ENCODE measurements at regions not wholly inside any gene's neighbourhood (a gene's known extent, or its start where the extent isn't known, plus 50 kb on each side); places are given as distances from the start of the nearest gene placed in this dataset.

DNA sequence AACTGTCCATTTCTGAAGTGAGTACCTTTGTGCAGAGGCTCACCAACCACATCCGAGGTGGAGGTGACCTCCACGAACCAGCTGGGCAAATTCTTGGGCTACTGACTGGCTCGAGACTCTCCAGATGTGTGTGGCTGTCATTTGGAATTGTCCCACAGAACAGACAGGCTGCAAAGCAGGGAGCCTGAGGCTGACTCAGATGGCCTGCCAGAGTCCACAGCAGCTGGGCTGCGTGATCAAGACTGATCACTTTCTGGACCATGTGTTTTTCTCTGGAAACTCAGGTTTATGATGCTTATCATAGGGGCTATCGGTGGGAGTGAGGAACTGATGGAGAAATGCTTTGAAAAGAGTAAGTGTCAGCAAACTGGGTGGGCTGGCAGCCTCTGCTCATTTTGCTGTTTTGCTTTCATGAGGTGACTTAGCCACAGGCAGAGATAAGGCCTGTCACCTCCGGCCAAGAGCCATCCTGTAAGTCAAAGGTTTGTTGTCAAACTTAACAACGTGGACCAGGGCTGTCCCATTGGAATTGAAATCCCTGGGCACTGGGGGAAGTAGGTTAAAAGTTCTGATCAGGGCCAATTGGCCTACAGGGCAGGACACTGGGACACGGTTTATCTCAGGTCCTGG, 120.4 kb downstream of the LIPG start:
- Histone ChIP-seq H3K9me3 (ENCODE audit: insufficient read depth, low read depth, low read length) (no peaks in the 10 kb centered on the region), H3F3A (ENCODE audit: low read depth) (no peaks in the 10 kb centered on the region), H3K4me3 (ENCODE audit: low read length, poor library complexity, severe bottlenecking) (no peak overlapping the region), H3K27me3 (ENCODE audit: insufficient read depth, low read length, poor library complexity, severe bottlenecking) (no peaks in the 10 kb centered on the region), H3K79me2 (ENCODE audit: insufficient read depth, low read length) (no peaks in the 10 kb centered on the region), H3K9me2 (replicated peaks; ENCODE audit: low read depth, low read length) (no peaks in the 10 kb centered on the region), H3K4me2 (ENCODE audit: low read depth, low read length, poor library complexity, severe bottlenecking) (no peak overlapping the region), H3K9ac (ENCODE audit: low read depth, low read length, poor library complexity, severe bottlenecking) (no peak overlapping the region), H3K36me3 (ENCODE audit: insufficient read depth, low read length) (no peaks in the 10 kb centered on the region), H2AFZ (ENCODE audit: low read length) (no peak overlapping the region), H3K4me1 (ENCODE audit: insufficient read depth, low read length, poor library complexity, severe bottlenecking) (peaks cover 5% of the 10 kb centered on the region), H4K20me1 (ENCODE audit: insufficient read depth, low read length, poor library complexity, severe bottlenecking) (no peaks in the 10 kb centered on the region)
- no peak for TF ChIP-seq CTCF (conservative IDR thresholded peaks at IDR 0.05; ENCODE audit: low read length)
- no peak for TF ChIP-seq EZH2phosphoT487 (IDR thresholded peaks at IDR 0.05; ENCODE audit: borderline replicate concordance)

DNA sequence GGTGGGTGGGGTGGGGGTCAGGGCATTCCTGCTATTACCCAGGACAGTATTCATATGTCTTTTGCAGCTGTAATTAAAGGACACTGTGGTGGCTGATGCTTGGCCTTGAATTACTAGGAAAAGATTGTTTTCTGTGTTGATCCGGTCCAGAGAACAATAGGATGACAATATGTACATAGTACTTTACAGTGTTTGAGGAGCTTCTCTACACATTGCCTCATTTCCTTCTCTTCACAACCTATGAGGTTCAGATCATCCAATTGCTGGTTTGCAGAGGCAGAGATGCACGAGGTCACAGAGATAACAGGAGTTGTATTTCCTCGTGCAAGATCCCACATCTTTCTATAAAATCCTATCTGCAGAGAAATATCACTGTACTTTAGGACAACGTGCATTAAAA, 119.5 kb downstream of the LIPG start:
- no peaks in the 10 kb centered on the region for H3K36me3 ChIP-seq (ENCODE audit: insufficient read depth, low read length)
- H3K4me2 ChIP-seq (ENCODE audit: low read depth, low read length, poor library complexity, severe bottlenecking) = no peak overlapping the region
- H3K9me2 ChIP-seq (replicated peaks; ENCODE audit: low read depth, low read length) = no peaks in the 10 kb centered on the region
- no peaks in the 10 kb centered on the region for H3K79me2 ChIP-seq (ENCODE audit: insufficient read depth, low read length)
- no peaks in the 10 kb centered on the region for H3F3A ChIP-seq (ENCODE audit: low read depth)
- no peak overlapping the region for H3K4me3 ChIP-seq (ENCODE audit: low read length, poor library complexity, severe bottlenecking)
- no peaks in the 10 kb centered on the region for H3K9me3 ChIP-seq (ENCODE audit: insufficient read depth, low read depth, low read length)
- H3K9ac ChIP-seq (ENCODE audit: low read depth, low read length, poor library complexity, severe bottlenecking) = no peak overlapping the region
- H3K27me3 ChIP-seq (ENCODE audit: insufficient read depth, low read length, poor library complexity, severe bottlenecking) = no peaks in the 10 kb centered on the region
- peaks cover 5% of the 10 kb centered on the region for H3K4me1 ChIP-seq (ENCODE audit: insufficient read depth, low read length, poor library complexity, severe bottlenecking)
- H2AFZ ChIP-seq (ENCODE audit: low read length) = no peak overlapping the region
- H4K20me1 ChIP-seq (ENCODE audit: insufficient read depth, low read length, poor library complexity, severe bottlenecking) = no peaks in the 10 kb centered on the region
- TF ChIP-seq EZH2phosphoT487 (IDR thresholded peaks at IDR 0.05; ENCODE audit: borderline replicate concordance) (no peak), CTCF (conservative IDR thresholded peaks at IDR 0.05; ENCODE audit: low read length) (no peak)

GRCh38 chr18:49678440-49678839, 116.6 kb downstream of the LIPG start:
- no peak overlapping the region for H3K4me2 ChIP-seq (ENCODE audit: low read depth, low read length, poor library complexity, severe bottlenecking)
- peaks cover 5% of the 10 kb centered on the region for H3K4me1 ChIP-seq (ENCODE audit: insufficient read depth, low read length, poor library complexity, severe bottlenecking)
- H3K9me3 ChIP-seq (ENCODE audit: insufficient read depth, low read depth, low read length) = no peaks in the 10 kb centered on the region
- no peaks in the 10 kb centered on the region for H3K36me3 ChIP-seq (ENCODE audit: insufficient read depth, low read length)
- TF ChIP-seq CTCF (conservative IDR thresholded peaks at IDR 0.05; ENCODE audit: low read length) = no peak
- no peak for TF ChIP-seq EZH2phosphoT487 (IDR thresholded peaks at IDR 0.05; ENCODE audit: borderline replicate concordance)
- H4K20me1 ChIP-seq (ENCODE audit: insufficient read depth, low read length, poor library complexity, severe bottlenecking) = no peaks in the 10 kb centered on the region
- H3K4me3 ChIP-seq (ENCODE audit: low read length, poor library complexity, severe bottlenecking) = no peak overlapping the region
- no peaks in the 10 kb centered on the region for H3K79me2 ChIP-seq (ENCODE audit: insufficient read depth, low read length)
- no peaks in the 10 kb centered on the region for H3K9me2 ChIP-seq (replicated peaks; ENCODE audit: low read depth, low read length)
- no peak overlapping the region for H2AFZ ChIP-seq (ENCODE audit: low read length)
- no peak overlapping the region for H3K9ac ChIP-seq (ENCODE audit: low read depth, low read length, poor library complexity, severe bottlenecking)
- peaks cover 7% of the 10 kb centered on the region for H3K27me3 ChIP-seq (ENCODE audit: insufficient read depth, low read length, poor library complexity, severe bottlenecking)
- H3F3A ChIP-seq (ENCODE audit: low read depth) = no peaks in the 10 kb centered on the region
